HepG2 (cell line): ENCODE measurements at regions not wholly inside any gene's neighbourhood (a gene's known extent, or its start where the extent isn't known, plus 50 kb on each side); places are given as distances from the start of the nearest gene placed in this dataset.

ENCODE experiments used
- ATAC-seq: fragments of 200-7000 bp; cut with Tn5 transposase; 3 replicates; pipeline ENCODE4 v1.9.1; 2020; ENCODE audit warnings: mild to moderate bottlenecking, moderate library complexity
- BruUV-seq: library from RNA; stranded (reverse); fragments of 400-500 nt; replicated peaks from 2 replicates; lab custom pipeline; 2021; lab: Mats Ljungman, UMichigan
- CTCF ChIA-PET: fragments of 300-600 bp; formaldehyde crosslinking; extraction: SDS; loops from one replicate; lab custom pipeline; 2021; ENCODE audit warnings: low total read pairs, inconsistent platforms, low intra/inter-chr PET ratio; lab: Yijun Ruan, JAX
- POLR2A ChIA-PET: fragments of 350-600 bp; sonication (Branson Sonifier 250); formaldehyde crosslinking; loops from one replicate; lab custom pipeline; 2020; ENCODE audit warnings: antibody characterized with exemption, inconsistent platforms; lab: Yijun Ruan, JAX
- DNase-seq: peaks from one replicate; pipeline ENCODE4 v3.0.0-alpha.2; 2015; ENCODE audit warnings: low spot score
- FAIRE-seq: peaks from 3 replicates; lab custom pipeline; 2011; peaks lifted over from hg19 to GRCh38; lab: Jason Lieb, UNC
- H2AFZ ChIP-seq: one replicate; pipeline ENCODE4 v1.6.1; 2011; ENCODE audit warnings: low read length, inconsistent platforms
- H3K27ac ChIP-seq: fragments of 300-600 bp; 3 replicates; pipeline ENCODE4 v1.8.0; 2011; ENCODE audit warnings: mixed run types, mild to moderate bottlenecking, mixed read lengths, low read length, inconsistent platforms; ENCODE audit not compliant: insufficient read depth; ENCODE audit errors: extremely low read length
- H3K27me3 ChIP-seq, 2 experiments: fragments of 200-600 bp in 1 of 2; 2 replicates in 1 of 2; 3 replicates in 1 of 2; pipeline versions ENCODE4 v1.6.0 to v1.8.0; 2011; ENCODE audit warnings: low read length in 2 of 2, mild to moderate bottlenecking in 2 of 2, moderate library complexity in 2 of 2, inconsistent platforms in 1 of 2; ENCODE audit not compliant: insufficient read depth in 2 of 2, control insufficient read depth in 1 of 2
- H3K36me3 ChIP-seq, 2 experiments: fragments of 200-600 bp in 1 of 2; replicated peaks in 1 of 2; 2 replicates in 1 of 2; 3 replicates in 1 of 2; pipeline versions ENCODE4 v1.5.1 to v1.8.0; 2011; ENCODE audit warnings: low read length in 2 of 2, inconsistent platforms in 1 of 2; ENCODE audit not compliant: insufficient read depth in 2 of 2, control insufficient read depth in 1 of 2
- H3K4me1 ChIP-seq: 2 replicates; pipeline ENCODE4 v1.5.1; 2012; ENCODE audit warnings: low read length, inconsistent platforms; ENCODE audit not compliant: insufficient read depth
- H3K4me2 ChIP-seq: 2 replicates; pipeline ENCODE4 v1.6.0; 2011; ENCODE audit warnings: low read depth, low read length, inconsistent platforms
- H3K4me3 ChIP-seq, 3 experiments: fragments of 200-600 bp in 1 of 3; sonication (generic), shearing (Covaris generic) in 1 of 3; replicated peaks in 1 of 3; 2 replicates each; pipeline ENCODE4 v1.5.1; 2011 to 2016; ENCODE audit warnings: low read length in 3 of 3, inconsistent platforms in 2 of 3, low read depth in 2 of 3, mild to moderate bottlenecking in 2 of 3, control low read depth in 1 of 3, mixed read lengths in 1 of 3; ENCODE audit not compliant: insufficient read depth in 1 of 3
- H3K79me2 ChIP-seq: one replicate; pipeline ENCODE4 v1.6.1; 2011; ENCODE audit warnings: low read length, inconsistent platforms; ENCODE audit not compliant: insufficient read depth
- H3K9ac ChIP-seq: 2 replicates; pipeline ENCODE4 v1.6.0; 2011; ENCODE audit warnings: mild to moderate bottlenecking, low read depth, low read length, inconsistent platforms; ENCODE audit not compliant: insufficient read depth
- H3K9me3 ChIP-seq: 2 replicates; pipeline ENCODE4 v1.5.1; 2012; ENCODE audit warnings: mild to moderate bottlenecking, low read length
- H4K20me1 ChIP-seq: 2 replicates; pipeline ENCODE4 v1.6.0; 2011; ENCODE audit warnings: inconsistent platforms, mild to moderate bottlenecking, low read length, moderate library complexity; ENCODE audit not compliant: insufficient read depth
- AKAP8 ChIP-seq: sonication (generic); formaldehyde crosslinking; IDR thresholded peaks from 2 replicates; pipeline ENCODE4 v1.5.1; 2020; ENCODE audit warnings: mild to moderate bottlenecking, missing genetic modification reagents
- CSRNP1 ChIP-seq: sonication (generic); formaldehyde crosslinking; IDR thresholded peaks from 2 replicates; pipeline ENCODE4 v1.8.1; 2023; ENCODE audit warnings: mild to moderate bottlenecking, missing genetic modification reagents
- HINFP ChIP-seq: sonication (generic); formaldehyde crosslinking; IDR thresholded peaks from 2 replicates; pipeline ENCODE4 v1.4.0; 2020; ENCODE audit warnings: low read depth, mild to moderate bottlenecking, missing genetic modification reagents
- MTA3 ChIP-seq: sonication (generic); formaldehyde crosslinking; IDR thresholded peaks from 2 replicates; pipeline ENCODE4 v1.4.0; 2020; ENCODE audit warnings: missing genetic modification reagents
- PCBP2 ChIP-seq: fragments of 200-400 bp; formaldehyde crosslinking; optimal IDR thresholded peaks from 2 replicates; pipeline ENCODE3; 2018; ENCODE audit warnings: low read length, low read depth; ENCODE audit not compliant: poor library complexity, severe bottlenecking
- PLSCR1 ChIP-seq: sonication (generic); formaldehyde crosslinking; IDR thresholded peaks from 2 replicates; pipeline ENCODE4 v1.5.0; 2020; ENCODE audit warnings: missing genetic modification reagents, mild to moderate bottlenecking, borderline replicate concordance
- POLR2A ChIP-seq, 2 experiments: IDR thresholded peaks; 2 replicates each; pipeline ENCODE4 v1.6.1; 2011; ENCODE audit warnings: low read depth in 2 of 2, low read length in 2 of 2, mild to moderate bottlenecking in 1 of 2, moderate library complexity in 1 of 2; ENCODE audit not compliant: insufficient read depth in 1 of 2
- ZNF557 ChIP-seq: sonication (generic); formaldehyde crosslinking; IDR thresholded peaks from 2 replicates; pipeline ENCODE4 v1.4.0; 2020; ENCODE audit warnings: missing genetic modification reagents
- ZNF816 ChIP-seq: sonication (generic); formaldehyde crosslinking; IDR thresholded peaks from 2 replicates; pipeline ENCODE4 v1.8.0; 2022; ENCODE audit warnings: missing genetic modification reagents, mild to moderate bottlenecking, borderline replicate concordance
- WGBS: methylation state at CpG from one replicate; pipeline ENCODE4 v1.1.6; 2017; ENCODE audit warnings: low lambda C conversion rate; 5-methylcytosine and 5-hydroxymethylcytosine counted together
- in situ Hi-C: cut with HindIII; loops from 2 replicates; pipeline ENCODE4 v1.10.0; 2017; ENCODE audit warnings: low pct_unique_long_range_greater_than_20kb; ENCODE audit not compliant: extremely low pct_ligation_motif_present
- intact Hi-C: fragments of 100-400 bp; cut with micrococcal nuclease; formaldehyde crosslinking; loops from one replicate; pipeline ENCODE4 v1.10.0; 2022; ENCODE audit not compliant: unreplicated experiment

- ChIA-PET CTCF (no interaction called here), POLR2A (no interaction called here)
- no peak overlapping the region for H3K4me3 ChIP-seq
- 0% methylated on average over 1 of the region's 1 CpG for WGBS
- H3K4me2 ChIP-seq: no peak overlapping the region
- DNase-seq: no peak
- H3K9me3 ChIP-seq: no peaks in the 10 kb centered on the region
- TF ChIP-seq PCBP2: no peak
- BruUV-seq: no TSS peak
- no peak for FAIRE-seq
- no peak overlapping the region for H3K27ac ChIP-seq
- no peaks in the 10 kb centered on the region for H4K20me1 ChIP-seq
- H3K79me2 ChIP-seq: no peaks in the 10 kb centered on the region
- no peak overlapping the region for H3K9ac ChIP-seq
- no peaks in the 10 kb centered on the region for H3K4me1 ChIP-seq
- H3K27me3 ChIP-seq: no peaks in the 10 kb centered on the region
- no peak overlapping the region for H2AFZ ChIP-seq
- intact Hi-C loops (no loop called here), in situ Hi-C loops (no loop called here)
- no peaks in the 10 kb centered on the region for H3K36me3 ChIP-seq
- no peak for ATAC-seq
Observed at GRCh38 chr13:73544175-73544574, 485.4 kb downstream of the KLF5 start.

GRCh38 chr13:73542446-73542845 is 483.6 kb downstream of the KLF5 start:
- Histone ChIP-seq H3K27me3 (no peaks in the 10 kb centered on the region), H3K9me3 (no peaks in the 10 kb centered on the region), H2AFZ (no peak overlapping the region), H3K9ac (no peak overlapping the region), H3K4me3 (no peak overlapping the region), H3K4me1 (no peaks in the 10 kb centered on the region), H3K27ac (no peak overlapping the region), H3K79me2 (no peaks in the 10 kb centered on the region), H4K20me1 (no peaks in the 10 kb centered on the region), H3K4me2 (no peak overlapping the region), H3K36me3 (no peaks in the 10 kb centered on the region)
- ChIA-PET CTCF (no interaction called here), POLR2A (interaction anchor here (0.6 kb wide), 1 partner anchor 29 kb away, joined by 3 read pairs; no protein-coding TSS in a partner anchor)
- BruUV-seq: no TSS peak
- no peak for FAIRE-seq
- DNase-seq: no peak
- in situ Hi-C loops: no loop called here
- ATAC-seq: no peak
- intact Hi-C loops: no loop called here
- no peak for TF ChIP-seq MTA3 (CRISPR knock-in tag)

- no peak overlapping the region for H3K4me2 ChIP-seq
- BruUV-seq: no TSS peak
- ChIA-PET POLR2A (no interaction called here), CTCF (no interaction called here)
- intact Hi-C loops (no loop called here), in situ Hi-C loops (no loop called here)
- no peak for TF ChIP-seq POLR2A (IDR thresholded peaks at IDR 0.05; ENCODE audit: insufficient read depth in 1 of 2, low read depth in 2 of 2, low read length in 2 of 2)
- no peak for TF ChIP-seq HINFP
- TF ChIP-seq CSRNP1 (CRISPR knock-in tag): no peak
- TF ChIP-seq ZNF816 (CRISPR knock-in tag): no peak
- no peak for TF ChIP-seq PLSCR1 (CRISPR knock-in tag)
- no peak for TF ChIP-seq AKAP8 (CRISPR knock-in tag)
- no peak for TF ChIP-seq ZNF557 (CRISPR knock-in tag)
- no peak overlapping the region for H2AFZ ChIP-seq
- H3K79me2 ChIP-seq: no peaks in the 10 kb centered on the region
- H3K4me1 ChIP-seq: no peaks in the 10 kb centered on the region
- H3K27ac ChIP-seq: no peak overlapping the region
- 4% methylated on average over 4 of the region's 4 CpGs for WGBS
- H3K36me3 ChIP-seq: no peaks in the 10 kb centered on the region
- H3K27me3 ChIP-seq: no peaks in the 10 kb centered on the region
- ATAC-seq (no peak), DNase-seq (no peak), FAIRE-seq (no peak)
- H3K4me3 ChIP-seq: no peak overlapping the region
- no peaks in the 10 kb centered on the region for H4K20me1 ChIP-seq
- H3K9me3 ChIP-seq: no peaks in the 10 kb centered on the region
- H3K9ac ChIP-seq: no peak overlapping the region
Observed at GRCh38 chr13:73536865-73537264, 478.1 kb downstream of the KLF5 start.
